ENCODE measurements at regions not wholly inside any gene's neighbourhood (a gene's known extent, or its start where the extent isn't known, plus 50 kb on each side); places are given as distances from the start of the nearest gene placed in this dataset.

DNA sequence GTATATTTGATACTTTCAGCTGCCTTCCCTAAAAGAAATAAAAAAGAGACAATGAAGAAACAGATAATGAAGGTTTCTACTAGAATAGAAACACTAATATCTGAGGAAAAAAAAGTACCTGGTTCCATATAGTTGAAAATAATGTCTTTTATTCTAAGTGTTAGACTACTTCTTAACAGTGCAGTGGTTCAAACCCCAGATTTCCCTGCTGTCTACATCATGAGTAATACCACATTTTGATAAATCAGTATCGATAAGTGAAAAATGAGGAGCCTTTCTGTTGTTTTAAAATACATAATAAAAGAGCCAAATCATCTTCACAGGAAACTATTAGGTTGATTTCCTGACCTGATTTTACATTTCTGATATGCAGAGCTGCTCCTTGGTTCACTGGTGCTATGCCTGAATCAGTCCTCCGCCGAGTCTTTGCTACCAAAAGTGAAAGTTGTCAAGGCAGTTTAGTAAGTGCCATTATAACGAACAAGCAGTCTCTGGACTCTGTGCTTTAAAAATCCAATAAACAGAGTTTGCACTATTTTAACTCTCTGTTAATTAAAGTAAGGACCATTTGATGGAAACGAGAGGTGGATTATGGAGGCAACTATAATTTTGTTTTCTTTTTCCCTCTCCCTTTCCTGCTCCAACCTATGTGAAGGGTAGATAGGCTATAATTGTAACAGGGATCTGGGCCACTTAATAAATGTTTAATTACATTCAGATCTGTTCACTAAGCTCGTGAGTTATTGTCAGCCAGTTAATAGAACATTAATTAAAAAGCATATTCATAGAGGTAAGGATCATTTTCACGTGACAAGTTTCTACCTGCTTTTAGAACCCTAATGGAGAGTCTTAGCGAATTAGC is 724.5 kb upstream of the RAG2 start:
- Histone ChIP-seq H2AFZ (ENCODE audit: low read length) (no peak overlapping the region), H3K27me3 (ENCODE audit: insufficient read depth, low read length) (no peaks in the 10 kb centered on the region), H3K9me3 (ENCODE audit: low read depth, low read length) (no peaks in the 10 kb centered on the region), H3K4me3 (ENCODE audit: insufficient read depth, low read length) (no peak overlapping the region), H4K20me1 (ENCODE audit: insufficient read depth, low read length) (no peaks in the 10 kb centered on the region), H3K4me2 (ENCODE audit: insufficient read depth, low read length) (no peak overlapping the region), H3K27ac (ENCODE audit: low read depth, low read length) (no peak overlapping the region), H3K79me2 (ENCODE audit: insufficient read depth, low read length) (no peaks in the 10 kb centered on the region), H3K36me3 (ENCODE audit: insufficient read depth, low read length) (no peaks in the 10 kb centered on the region), H3K4me1 (ENCODE audit: insufficient read depth, low read length) (no peaks in the 10 kb centered on the region)
- TF ChIP-seq, protein P1, sequence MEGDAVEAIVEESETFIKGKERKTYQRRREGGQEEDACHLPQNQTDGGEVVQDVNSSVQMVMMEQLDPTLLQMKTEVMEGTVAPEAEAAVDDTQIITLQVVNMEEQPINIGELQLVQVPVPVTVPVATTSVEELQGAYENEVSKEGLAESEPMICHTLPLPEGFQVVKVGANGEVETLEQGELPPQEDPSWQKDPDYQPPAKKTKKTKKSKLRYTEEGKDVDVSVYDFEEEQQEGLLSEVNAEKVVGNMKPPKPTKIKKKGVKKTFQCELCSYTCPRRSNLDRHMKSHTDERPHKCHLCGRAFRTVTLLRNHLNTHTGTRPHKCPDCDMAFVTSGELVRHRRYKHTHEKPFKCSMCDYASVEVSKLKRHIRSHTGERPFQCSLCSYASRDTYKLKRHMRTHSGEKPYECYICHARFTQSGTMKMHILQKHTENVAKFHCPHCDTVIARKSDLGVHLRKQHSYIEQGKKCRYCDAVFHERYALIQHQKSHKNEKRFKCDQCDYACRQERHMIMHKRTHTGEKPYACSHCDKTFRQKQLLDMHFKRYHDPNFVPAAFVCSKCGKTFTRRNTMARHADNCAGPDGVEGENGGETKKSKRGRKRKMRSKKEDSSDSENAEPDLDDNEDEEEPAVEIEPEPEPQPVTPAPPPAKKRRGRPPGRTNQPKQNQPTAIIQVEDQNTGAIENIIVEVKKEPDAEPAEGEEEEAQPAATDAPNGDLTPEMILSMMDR (IDR thresholded peaks at IDR 0.05; ENCODE audit: extremely low read depth, low read depth, low read length): no peak
- no peak for DNase-seq (ENCODE audit: insufficient read length, low spot score, missing footprints)

GRCh38 chr11:37320921-37321320 is 722.9 kb upstream of the RAG2 start:
- Histone ChIP-seq H3K4me1 (ENCODE audit: insufficient read depth, low read length) (no peaks in the 10 kb centered on the region), H3K4me2 (ENCODE audit: insufficient read depth, low read length) (no peak overlapping the region), H2AFZ (ENCODE audit: low read length) (no peak overlapping the region), H3K79me2 (ENCODE audit: insufficient read depth, low read length) (no peaks in the 10 kb centered on the region), H3K27me3 (ENCODE audit: insufficient read depth, low read length) (no peaks in the 10 kb centered on the region), H3K36me3 (ENCODE audit: insufficient read depth, low read length) (no peaks in the 10 kb centered on the region), H3K27ac (ENCODE audit: low read depth, low read length) (no peak overlapping the region), H3K4me3 (ENCODE audit: insufficient read depth, low read length) (no peak overlapping the region), H4K20me1 (ENCODE audit: insufficient read depth, low read length) (no peaks in the 10 kb centered on the region), H3K9me3 (ENCODE audit: low read depth, low read length) (no peaks in the 10 kb centered on the region)
- TF ChIP-seq, protein P1 (IDR thresholded peaks at IDR 0.05; ENCODE audit: extremely low read depth, low read depth, low read length): no peak
- DNase-seq (ENCODE audit: insufficient read length, low spot score, missing footprints): no peak

- no peak for DNase-seq (ENCODE audit: insufficient read length, low spot score, missing footprints)
- Histone ChIP-seq H3K79me2 (ENCODE audit: insufficient read depth, low read length) (no peaks in the 10 kb centered on the region), H2AFZ (ENCODE audit: low read length) (no peak overlapping the region), H3K27me3 (ENCODE audit: insufficient read depth, low read length) (no peaks in the 10 kb centered on the region), H3K4me3 (ENCODE audit: insufficient read depth, low read length) (no peak overlapping the region), H3K9me3 (ENCODE audit: low read depth, low read length) (no peaks in the 10 kb centered on the region), H3K4me1 (ENCODE audit: insufficient read depth, low read length) (no peaks in the 10 kb centered on the region), H4K20me1 (ENCODE audit: insufficient read depth, low read length) (no peaks in the 10 kb centered on the region), H3K36me3 (ENCODE audit: insufficient read depth, low read length) (no peaks in the 10 kb centered on the region), H3K4me2 (ENCODE audit: insufficient read depth, low read length) (no peak overlapping the region), H3K27ac (ENCODE audit: low read depth, low read length) (no peak overlapping the region)
- TF ChIP-seq, protein P1 (IDR thresholded peaks at IDR 0.05; ENCODE audit: extremely low read depth, low read depth, low read length): no peak
Observed at GRCh38 chr11:37317803-37318202, 719.8 kb upstream of the RAG2 start.

DNA sequence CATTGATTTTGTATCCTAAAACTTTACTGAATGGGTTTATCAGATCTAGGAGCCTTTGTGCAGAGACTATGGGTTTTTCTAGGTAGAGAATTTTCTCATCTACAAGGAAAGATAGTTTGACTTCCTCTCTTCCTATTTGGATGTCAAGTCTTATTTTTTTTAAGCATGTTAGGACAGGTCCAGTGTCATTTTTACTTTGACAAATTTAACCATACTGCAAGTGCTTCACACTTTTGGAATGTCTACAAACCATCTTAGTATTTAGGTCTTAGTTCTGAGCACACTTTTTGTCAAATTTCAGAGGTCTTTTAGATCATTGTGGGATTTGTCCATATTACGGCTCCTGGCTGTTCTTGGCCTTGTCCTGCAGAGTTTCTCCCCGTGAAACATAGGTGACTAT is 715.2 kb upstream of the RAG2 start:
- no peaks in the 10 kb centered on the region for H3K36me3 ChIP-seq (ENCODE audit: insufficient read depth, low read length)
- no peaks in the 10 kb centered on the region for H3K27me3 ChIP-seq (ENCODE audit: insufficient read depth, low read length)
- no peak overlapping the region for H3K4me2 ChIP-seq (ENCODE audit: insufficient read depth, low read length)
- no peaks in the 10 kb centered on the region for H3K4me1 ChIP-seq (ENCODE audit: insufficient read depth, low read length)
- DNase-seq (ENCODE audit: insufficient read length, low spot score, missing footprints): no peak
- peaks cover 3% of the 10 kb centered on the region for H3K9me3 ChIP-seq (ENCODE audit: low read depth, low read length)
- no peaks in the 10 kb centered on the region for H4K20me1 ChIP-seq (ENCODE audit: insufficient read depth, low read length)
- H3K27ac ChIP-seq (ENCODE audit: low read depth, low read length): no peak overlapping the region
- no peak overlapping the region for H2AFZ ChIP-seq (ENCODE audit: low read length)
- TF ChIP-seq, protein P1 (IDR thresholded peaks at IDR 0.05; ENCODE audit: extremely low read depth, low read depth, low read length): no peak
- H3K4me3 ChIP-seq (ENCODE audit: insufficient read depth, low read length): no peak overlapping the region
- no peaks in the 10 kb centered on the region for H3K79me2 ChIP-seq (ENCODE audit: insufficient read depth, low read length)

Measured in osteoblast (primary cell).